ENCODE measurements at regions not wholly inside any gene's neighbourhood (a gene's known extent, or its start where the extent isn't known, plus 50 kb on each side); places are given as distances from the start of the nearest gene placed in this dataset.
"Not testable (repeated sequence)": the region's sequence is repeated elsewhere in the genome, so short reads cannot be mapped to it uniquely, and the experiment has no call there.

DNA sequence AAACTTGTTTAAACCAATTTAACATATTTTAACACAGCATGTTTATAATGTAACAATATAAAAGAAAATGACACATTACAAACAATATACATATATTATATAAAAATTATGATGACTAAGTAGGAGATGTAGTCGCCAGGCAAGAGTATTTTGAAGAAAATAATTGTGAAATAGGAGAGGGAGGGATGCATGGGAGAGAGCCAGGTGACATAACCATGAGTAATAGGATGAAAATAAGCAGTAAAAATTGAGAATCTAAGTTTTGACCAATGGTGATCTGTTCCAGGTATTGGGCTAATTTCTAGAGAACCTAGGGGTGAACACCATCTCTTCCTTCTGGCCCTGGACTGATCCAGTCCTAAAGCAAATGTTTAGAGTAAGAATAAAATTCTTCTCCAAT, 315.2 kb upstream of the G2E3 start:
- Histone ChIP-seq H3K4me1 (ENCODE audit: control insufficient read depth in 5 of 5, insufficient read depth in 5 of 5, low read length in 5 of 5) (no peaks in the 10 kb centered on the region), H3K4me3 (ENCODE audit: low read depth in 1 of 5, low read length in 5 of 5) (no peak overlapping the region), H3K36me3 (ENCODE audit: control insufficient read depth in 5 of 5, insufficient read depth in 5 of 5, low read length in 5 of 5) (no peaks in the 10 kb centered on the region), H3K9me3 (ENCODE audit: control insufficient read depth in 5 of 5, low read length in 5 of 5) (no peaks in the 10 kb centered on the region), H3K27ac (ENCODE audit: low read depth, low read length) (no peak overlapping the region), H3K27me3 (ENCODE audit: control insufficient read depth in 5 of 5, insufficient read depth in 4 of 5, low read length in 5 of 5) (no peaks in the 10 kb centered on the region), H3K9ac (ENCODE audit: low read length in 5 of 5) (no peak overlapping the region)

GRCh38 chr14:30244348-30244747, 314.6 kb upstream of the G2E3 start:
- not testable (repeated sequence) for H3K27ac ChIP-seq (ENCODE audit: low read depth, low read length); H3K9ac ChIP-seq (ENCODE audit: low read length in 5 of 5); H3K36me3 ChIP-seq (ENCODE audit: control insufficient read depth in 5 of 5, insufficient read depth in 5 of 5, low read length in 5 of 5); H3K4me1 ChIP-seq (ENCODE audit: control insufficient read depth in 5 of 5, insufficient read depth in 5 of 5, low read length in 5 of 5); H3K4me3 ChIP-seq (ENCODE audit: low read depth in 1 of 5, low read length in 5 of 5); H3K27me3 ChIP-seq (ENCODE audit: control insufficient read depth in 5 of 5, insufficient read depth in 4 of 5, low read length in 5 of 5); H3K9me3 ChIP-seq (ENCODE audit: control insufficient read depth in 5 of 5, low read length in 5 of 5)

DNA sequence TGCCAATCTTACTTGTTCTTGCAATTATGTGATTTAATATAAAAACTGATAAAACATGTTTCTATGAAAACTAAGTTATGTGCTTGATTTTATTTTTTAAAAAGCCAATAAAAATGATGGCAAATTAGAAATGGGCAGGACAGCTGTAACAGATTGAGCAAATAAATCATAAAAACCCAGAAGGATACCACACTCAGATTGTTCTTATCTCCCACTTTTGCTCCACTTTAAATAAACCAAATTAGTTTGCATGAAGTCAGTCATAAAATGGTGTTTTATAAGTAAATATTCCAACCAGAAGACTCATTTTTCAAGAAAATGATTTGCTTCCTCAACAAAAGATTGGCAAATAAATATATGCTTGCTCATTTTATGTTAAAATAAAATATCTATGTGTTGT, 307.9 kb upstream of the G2E3 start:
- Histone ChIP-seq H3K27me3 (ENCODE audit: control insufficient read depth in 5 of 5, insufficient read depth in 4 of 5, low read length in 5 of 5) (no peaks in the 10 kb centered on the region), H3K36me3 (ENCODE audit: control insufficient read depth in 5 of 5, insufficient read depth in 5 of 5, low read length in 5 of 5) (no peaks in the 10 kb centered on the region), H3K9ac (ENCODE audit: low read length in 5 of 5) (no peak overlapping the region), H3K4me3 (ENCODE audit: low read depth in 1 of 5, low read length in 5 of 5) (no peak overlapping the region), H3K4me1 (ENCODE audit: control insufficient read depth in 5 of 5, insufficient read depth in 5 of 5, low read length in 5 of 5) (no peaks in the 10 kb centered on the region), H3K9me3 (ENCODE audit: control insufficient read depth in 5 of 5, low read length in 5 of 5) (no peaks in the 10 kb centered on the region), H3K27ac (ENCODE audit: low read depth, low read length) (no peak overlapping the region)

DNA sequence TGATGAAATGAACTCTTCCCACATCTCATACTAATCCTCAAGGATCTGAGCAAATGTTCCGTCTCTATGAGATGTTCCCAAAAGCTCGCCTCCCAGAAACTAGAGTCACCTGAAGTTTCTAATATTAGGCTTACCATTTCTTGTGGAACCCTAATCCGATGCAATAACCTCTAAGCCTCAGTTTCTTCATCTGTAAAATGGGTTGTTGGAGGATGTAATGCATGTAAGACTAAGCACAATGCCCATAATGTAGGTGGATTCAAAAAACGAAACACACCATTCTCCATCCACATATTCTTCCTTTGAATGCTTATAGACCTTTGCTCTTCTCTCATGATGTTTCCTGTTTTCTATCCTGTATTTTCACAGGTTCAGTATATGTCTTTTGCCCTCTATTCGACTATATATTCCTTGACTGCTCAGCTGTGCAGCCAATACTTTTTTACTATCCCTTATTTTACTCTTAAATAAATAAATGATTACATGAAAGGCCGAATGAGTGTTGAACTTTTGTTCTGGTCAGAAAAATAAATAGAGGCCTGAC, 307.3 kb upstream of the G2E3 start:
- no peaks in the 10 kb centered on the region for H3K27me3 ChIP-seq (ENCODE audit: control insufficient read depth in 5 of 5, insufficient read depth in 4 of 5, low read length in 5 of 5)
- no peak overlapping the region for H3K27ac ChIP-seq (ENCODE audit: low read depth, low read length)
- H3K4me3 ChIP-seq (ENCODE audit: low read depth in 1 of 5, low read length in 5 of 5) = no peak overlapping the region
- no peaks in the 10 kb centered on the region for H3K9me3 ChIP-seq (ENCODE audit: control insufficient read depth in 5 of 5, low read length in 5 of 5)
- no peaks in the 10 kb centered on the region for H3K4me1 ChIP-seq (ENCODE audit: control insufficient read depth in 5 of 5, insufficient read depth in 5 of 5, low read length in 5 of 5)
- H3K36me3 ChIP-seq (ENCODE audit: control insufficient read depth in 5 of 5, insufficient read depth in 5 of 5, low read length in 5 of 5) = no peaks in the 10 kb centered on the region
- H3K9ac ChIP-seq (ENCODE audit: low read length in 5 of 5) = no peak overlapping the region

- no peaks in the 10 kb centered on the region for H3K9me3 ChIP-seq (ENCODE audit: control insufficient read depth in 5 of 5, low read length in 5 of 5)
- H3K9ac ChIP-seq (ENCODE audit: low read length in 5 of 5) = no peak overlapping the region
- no peaks in the 10 kb centered on the region for H3K27me3 ChIP-seq (ENCODE audit: control insufficient read depth in 5 of 5, insufficient read depth in 4 of 5, low read length in 5 of 5)
- no peaks in the 10 kb centered on the region for H3K4me1 ChIP-seq (ENCODE audit: control insufficient read depth in 5 of 5, insufficient read depth in 5 of 5, low read length in 5 of 5)
- H3K27ac ChIP-seq (ENCODE audit: low read depth, low read length) = no peak overlapping the region
- H3K4me3 ChIP-seq (ENCODE audit: low read depth in 1 of 5, low read length in 5 of 5) = no peak overlapping the region
- H3K36me3 ChIP-seq (ENCODE audit: control insufficient read depth in 5 of 5, insufficient read depth in 5 of 5, low read length in 5 of 5) = no peaks in the 10 kb centered on the region
These were observed 306.8 kb upstream of the G2E3 start for GRCh38 chr14:30252151-30252550.

GRCh38 chr14:30252783-30253674, 305.9 kb upstream of the G2E3 start:
- Histone ChIP-seq H3K4me3 (ENCODE audit: low read depth in 1 of 5, low read length in 5 of 5) (no peak overlapping the region), H3K36me3 (ENCODE audit: control insufficient read depth in 5 of 5, insufficient read depth in 5 of 5, low read length in 5 of 5) (no peaks in the 10 kb centered on the region), H3K27me3 (ENCODE audit: control insufficient read depth in 5 of 5, insufficient read depth in 4 of 5, low read length in 5 of 5) (no peaks in the 10 kb centered on the region), H3K9ac (ENCODE audit: low read length in 5 of 5) (no peak overlapping the region), H3K27ac (ENCODE audit: low read depth, low read length) (no peak overlapping the region), H3K4me1 (ENCODE audit: control insufficient read depth in 5 of 5, insufficient read depth in 5 of 5, low read length in 5 of 5) (no peaks in the 10 kb centered on the region), H3K9me3 (ENCODE audit: control insufficient read depth in 5 of 5, low read length in 5 of 5) (no peaks in the 10 kb centered on the region)

DNA sequence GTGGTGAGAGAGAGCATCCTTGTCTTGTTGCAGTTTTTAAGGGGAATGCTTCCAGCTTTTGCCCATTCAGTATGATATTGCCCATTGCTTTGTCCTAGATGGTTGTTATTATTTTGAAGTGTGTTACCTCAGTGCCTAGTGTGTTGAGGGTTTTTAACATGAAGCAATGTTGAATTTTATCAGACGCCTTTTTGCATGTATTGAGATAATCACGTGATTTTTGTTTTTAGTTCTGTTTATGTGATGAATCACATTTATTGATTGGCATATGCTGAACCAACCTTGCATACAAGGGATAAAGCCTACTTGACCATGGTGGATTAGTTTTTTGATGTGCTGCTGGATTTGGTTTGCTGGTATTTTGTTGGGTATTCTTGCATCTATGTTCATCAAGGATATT, 302.3 kb upstream of the G2E3 start:
- Histone ChIP-seq H3K27ac (ENCODE audit: low read depth, low read length) (no peak overlapping the region), H3K9ac (ENCODE audit: low read length in 5 of 5) (no peak overlapping the region), H3K36me3 (ENCODE audit: control insufficient read depth in 5 of 5, insufficient read depth in 5 of 5, low read length in 5 of 5) (no peaks in the 10 kb centered on the region), H3K4me1 (ENCODE audit: control insufficient read depth in 5 of 5, insufficient read depth in 5 of 5, low read length in 5 of 5) (peaks cover 0 to 5% (median 0%) of the 10 kb centered on the region in 5 donors), H3K27me3 (ENCODE audit: control insufficient read depth in 5 of 5, insufficient read depth in 4 of 5, low read length in 5 of 5) (no peaks in the 10 kb centered on the region), H3K4me3 (ENCODE audit: low read depth in 1 of 5, low read length in 5 of 5) (no peak overlapping the region), H3K9me3 (ENCODE audit: control insufficient read depth in 5 of 5, low read length in 5 of 5) (no peaks in the 10 kb centered on the region)

GRCh38 chr14:30257946-30258661, 300.9 kb upstream of the G2E3 start:
- no peaks in the 10 kb centered on the region for H3K27me3 ChIP-seq (ENCODE audit: control insufficient read depth in 5 of 5, insufficient read depth in 4 of 5, low read length in 5 of 5)
- H3K9ac ChIP-seq (ENCODE audit: low read length in 5 of 5) = no peak overlapping the region
- H3K4me3 ChIP-seq (ENCODE audit: low read depth in 1 of 5, low read length in 5 of 5) = no peak overlapping the region
- H3K36me3 ChIP-seq (ENCODE audit: control insufficient read depth in 5 of 5, insufficient read depth in 5 of 5, low read length in 5 of 5) = no peaks in the 10 kb centered on the region
- no peak overlapping the region for H3K27ac ChIP-seq (ENCODE audit: low read depth, low read length)
- H3K4me1 ChIP-seq (ENCODE audit: control insufficient read depth in 5 of 5, insufficient read depth in 5 of 5, low read length in 5 of 5) = peaks cover 0 to 5% (median 0%) of the 10 kb centered on the region in 5 donors
- H3K9me3 ChIP-seq (ENCODE audit: control insufficient read depth in 5 of 5, low read length in 5 of 5) = no peaks in the 10 kb centered on the region

DNA sequence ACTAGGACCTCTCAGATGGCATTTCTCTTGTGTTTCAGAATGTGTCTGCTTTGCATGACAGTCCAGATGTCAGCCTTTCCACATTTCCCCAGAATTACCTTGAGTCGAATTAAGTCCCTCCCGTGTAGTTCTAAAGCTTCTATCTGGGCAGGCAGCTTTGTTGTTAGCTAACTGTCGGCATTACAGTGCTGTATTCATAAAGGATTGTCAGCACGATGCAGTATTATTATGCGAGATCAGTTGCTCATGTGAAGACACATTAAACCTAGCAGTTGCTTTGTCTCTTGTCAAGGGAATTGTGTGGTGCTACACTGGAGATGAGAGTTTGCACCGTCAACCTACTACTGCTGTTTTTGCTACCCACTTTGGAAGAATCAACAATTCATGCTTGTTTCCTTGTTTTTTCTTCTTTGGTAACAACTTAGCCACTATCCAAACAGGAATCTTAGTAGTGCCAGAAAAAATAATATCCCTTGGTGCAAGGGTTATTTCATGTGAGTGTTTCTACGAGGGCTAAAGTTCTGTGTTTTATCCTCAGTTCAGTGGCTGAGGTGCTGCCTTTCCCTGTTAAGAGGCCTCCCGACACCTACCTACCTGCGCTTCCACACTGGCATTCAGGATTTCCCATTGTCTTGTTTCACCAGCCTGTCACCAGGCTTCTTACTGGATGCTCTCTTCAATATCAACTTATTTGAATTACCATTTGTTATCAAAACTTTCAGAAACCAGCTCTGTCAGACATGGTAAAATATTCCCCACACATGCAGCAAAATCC, 297.9 kb upstream of the G2E3 start:
- Histone ChIP-seq H3K27me3 (ENCODE audit: control insufficient read depth in 5 of 5, insufficient read depth in 4 of 5, low read length in 5 of 5) (no peaks in the 10 kb centered on the region), H3K36me3 (ENCODE audit: control insufficient read depth in 5 of 5, insufficient read depth in 5 of 5, low read length in 5 of 5) (no peaks in the 10 kb centered on the region), H3K9ac (ENCODE audit: low read length in 5 of 5) (no peak overlapping the region), H3K4me1 (ENCODE audit: control insufficient read depth in 5 of 5, insufficient read depth in 5 of 5, low read length in 5 of 5) (peaks cover 0 to 11% (median 0%) of the 10 kb centered on the region in 5 donors), H3K27ac (ENCODE audit: low read depth, low read length) (no peak overlapping the region), H3K4me3 (ENCODE audit: low read depth in 1 of 5, low read length in 5 of 5) (no peak overlapping the region), H3K9me3 (ENCODE audit: control insufficient read depth in 5 of 5, low read length in 5 of 5) (no peaks in the 10 kb centered on the region)

All from subcutaneous abdominal adipose tissue (tissue), 5 donors.